Left ventricle myocardium inferior (tissue), 1 donor: ENCODE measurements at regions not wholly inside any gene's neighbourhood (a gene's known extent, or its start where the extent isn't known, plus 50 kb on each side); places are given as distances from the start of the nearest gene placed in this dataset.
A peak's percentile ranks its signal among the peaks of the same experiment; 100 is the strongest.

Experiments
- DNase-seq: peaks from one replicate; pipeline ENCODE4 v3.0.0-alpha.2; 2020
- H3K27ac ChIP-seq: fragments of 200-600 bp; replicated peaks from 2 replicates; pipeline ENCODE4 v1.8.0; 2021
- H3K27me3 ChIP-seq: fragments of 200-600 bp; 2 replicates; pipeline ENCODE4 v1.8.0; 2021; ENCODE audit warnings: low read depth
- H3K36me3 ChIP-seq: fragments of 200-600 bp; 2 replicates; pipeline ENCODE4 v1.8.0; 2021
- H3K4me1 ChIP-seq: fragments of 200-600 bp; 2 replicates; pipeline ENCODE4 v1.8.0; 2021
- H3K4me3 ChIP-seq: fragments of 200-600 bp; 2 replicates; pipeline ENCODE4 v1.8.0; 2021; ENCODE audit warnings: mild to moderate bottlenecking, moderate library complexity
- H3K9me3 ChIP-seq: fragments of 200-600 bp; replicated peaks from 2 replicates; pipeline ENCODE4 v1.8.0; 2021
- intact Hi-C: fragments of 100-400 bp; cut with micrococcal nuclease; formaldehyde crosslinking; loops from one replicate; pipeline ENCODE4 v1.11.0; 2022
- TF ChIP-seq, protein P1 (sequence below): fragments of 200-600 bp; IDR thresholded peaks from 2 replicates; pipeline ENCODE4 v1.8.0; 2021; ENCODE audit warnings: antibody characterized with exemption, mild to moderate bottlenecking, borderline replicate concordance
- donor health status: DM: no; HTN: yes; CAD: no; lungs with severe emphysema.

DNA sequence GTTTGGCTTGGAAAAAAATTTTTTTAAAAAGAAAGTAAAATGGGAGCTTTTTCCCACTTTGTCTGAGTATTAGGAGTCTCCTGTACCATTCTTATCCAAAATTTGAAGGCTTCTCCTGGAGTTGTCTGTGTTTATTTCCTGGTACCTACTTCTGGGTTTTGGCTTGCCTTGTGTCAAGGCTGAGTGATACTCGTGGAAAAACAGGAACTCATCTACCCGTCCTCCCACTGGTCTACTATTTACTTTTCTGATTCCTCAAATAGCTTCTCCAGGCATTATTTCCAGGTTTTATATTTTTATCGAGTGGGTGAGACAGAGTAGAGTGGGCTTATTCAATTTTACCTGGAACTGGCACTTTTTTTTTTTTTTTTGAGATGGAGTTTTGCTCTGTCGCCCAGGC is 99.4 kb downstream of the RMI1 start:
- no peak for DNase-seq
- TF ChIP-seq, protein P1, sequence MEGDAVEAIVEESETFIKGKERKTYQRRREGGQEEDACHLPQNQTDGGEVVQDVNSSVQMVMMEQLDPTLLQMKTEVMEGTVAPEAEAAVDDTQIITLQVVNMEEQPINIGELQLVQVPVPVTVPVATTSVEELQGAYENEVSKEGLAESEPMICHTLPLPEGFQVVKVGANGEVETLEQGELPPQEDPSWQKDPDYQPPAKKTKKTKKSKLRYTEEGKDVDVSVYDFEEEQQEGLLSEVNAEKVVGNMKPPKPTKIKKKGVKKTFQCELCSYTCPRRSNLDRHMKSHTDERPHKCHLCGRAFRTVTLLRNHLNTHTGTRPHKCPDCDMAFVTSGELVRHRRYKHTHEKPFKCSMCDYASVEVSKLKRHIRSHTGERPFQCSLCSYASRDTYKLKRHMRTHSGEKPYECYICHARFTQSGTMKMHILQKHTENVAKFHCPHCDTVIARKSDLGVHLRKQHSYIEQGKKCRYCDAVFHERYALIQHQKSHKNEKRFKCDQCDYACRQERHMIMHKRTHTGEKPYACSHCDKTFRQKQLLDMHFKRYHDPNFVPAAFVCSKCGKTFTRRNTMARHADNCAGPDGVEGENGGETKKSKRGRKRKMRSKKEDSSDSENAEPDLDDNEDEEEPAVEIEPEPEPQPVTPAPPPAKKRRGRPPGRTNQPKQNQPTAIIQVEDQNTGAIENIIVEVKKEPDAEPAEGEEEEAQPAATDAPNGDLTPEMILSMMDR: no peak
- Histone ChIP-seq H3K27ac (no peak overlapping the region), H3K4me1 (peaks cover 8% of the 10 kb centered on the region), H3K27me3 (no peaks in the 10 kb centered on the region), H3K4me3 (no peak overlapping the region), H3K9me3 (no peaks in the 10 kb centered on the region), H3K36me3 (no peaks in the 10 kb centered on the region)
- intact Hi-C loops: no loop called here

DNA sequence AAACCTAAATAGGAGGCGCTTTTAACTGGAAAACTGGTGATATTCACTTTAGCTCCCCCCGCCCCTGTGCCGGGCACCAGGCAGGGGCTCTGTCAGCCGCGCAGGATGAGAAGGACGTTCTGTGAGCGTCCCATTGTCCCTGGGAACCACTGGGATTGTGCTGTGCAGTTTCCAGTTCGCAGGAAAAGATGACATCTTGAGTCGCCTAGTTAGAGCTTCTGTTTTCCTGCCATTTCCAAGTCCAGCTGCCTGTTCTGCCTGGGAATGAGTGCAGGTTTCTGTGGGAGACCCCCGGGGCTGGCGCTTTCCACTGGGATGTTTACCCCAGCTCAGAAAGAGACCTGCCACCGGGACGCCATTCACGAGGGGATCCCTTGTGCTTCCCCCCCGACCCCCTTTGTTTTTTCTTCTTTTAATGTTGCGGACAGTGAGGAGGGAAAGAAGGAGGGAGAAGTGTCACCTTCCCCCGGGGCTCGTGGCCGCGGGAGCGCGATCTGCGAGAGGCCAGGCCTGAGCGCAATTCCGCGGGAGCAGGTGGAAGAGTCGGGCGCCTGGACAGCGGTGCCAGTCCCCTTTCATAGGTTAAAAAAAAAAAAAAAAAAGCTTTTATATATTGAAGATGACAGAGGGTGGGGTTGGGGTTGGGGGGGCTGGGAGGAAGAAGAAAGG is 121.5 kb downstream of the RMI1 start:
- peak overlapping the region; percentile 18 for H3K4me3 ChIP-seq
- intact Hi-C loops: no loop called here
- H3K9me3 ChIP-seq: no peaks in the 10 kb centered on the region
- H3K27me3 ChIP-seq: peaks cover 18% of the 10 kb centered on the region
- peaks cover 11% of the 10 kb centered on the region for H3K4me1 ChIP-seq
- no peaks in the 10 kb centered on the region for H3K36me3 ChIP-seq
- no peak for DNase-seq
- no peak overlapping the region for H3K27ac ChIP-seq
- TF ChIP-seq, protein P1: no peak

DNA sequence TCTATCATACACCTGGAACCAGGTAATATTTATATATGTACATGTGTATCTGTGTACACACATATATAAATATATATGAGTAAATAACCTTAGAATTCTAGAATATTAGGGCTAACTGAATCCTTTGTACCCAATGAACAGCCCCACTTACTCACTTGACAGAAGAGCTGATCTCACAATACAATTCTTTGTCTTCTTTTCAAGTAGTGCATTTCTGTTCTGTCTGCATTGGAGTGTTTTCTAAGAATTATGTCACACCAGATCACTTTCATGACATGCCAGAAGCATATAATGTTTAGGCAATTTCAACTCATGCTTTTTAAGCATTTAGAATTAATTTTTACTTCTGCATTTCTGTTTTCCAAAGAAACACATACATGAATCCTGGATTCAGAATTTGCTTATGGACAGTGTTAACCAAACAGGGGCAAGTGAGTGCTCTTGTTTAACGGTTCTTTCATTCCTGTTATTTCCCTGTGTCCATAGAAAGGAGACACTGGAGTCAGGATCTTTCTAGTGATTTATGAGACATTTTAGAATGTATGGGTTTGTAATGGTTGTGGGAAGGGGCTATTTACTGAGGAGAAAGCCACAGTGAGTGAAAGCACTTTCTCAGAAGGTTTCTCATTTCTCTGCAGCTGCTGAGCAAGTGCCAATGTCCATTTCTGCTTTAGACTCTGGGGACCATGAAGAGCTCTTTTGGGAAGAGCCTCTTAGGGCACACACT is 123.2 kb downstream of the RMI1 start:
- Histone ChIP-seq H3K4me3 (no peak overlapping the region), H3K4me1 (peaks cover 15% of the 10 kb centered on the region), H3K27me3 (peaks cover 18% of the 10 kb centered on the region), H3K9me3 (no peaks in the 10 kb centered on the region), H3K36me3 (no peaks in the 10 kb centered on the region), H3K27ac (no peak overlapping the region)
- intact Hi-C loops: no loop called here
- TF ChIP-seq, protein P1: no peak
- DNase-seq: no peak

DNA sequence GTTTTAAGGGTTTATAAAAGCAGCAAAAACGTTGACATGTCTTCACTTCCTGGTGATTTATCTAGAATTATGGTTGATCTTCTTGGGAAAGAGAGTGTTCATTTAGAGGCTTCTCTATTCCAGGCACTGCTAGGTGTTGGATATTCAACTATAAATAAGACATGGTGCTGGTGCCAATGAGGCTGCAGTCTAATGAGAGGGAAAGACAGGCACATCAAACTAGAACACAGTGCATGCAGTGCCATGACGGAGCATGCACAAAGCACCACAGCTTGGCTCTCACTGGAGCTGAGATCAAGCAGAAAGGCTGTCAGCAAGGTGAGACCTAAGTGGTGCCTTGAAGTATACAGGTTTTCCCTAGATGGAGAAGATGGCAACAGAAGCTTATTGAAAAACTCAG is 126.5 kb downstream of the RMI1 start:
- H3K4me1 ChIP-seq: peaks cover 15% of the 10 kb centered on the region
- intact Hi-C loops: no loop called here
- no peaks in the 10 kb centered on the region for H3K36me3 ChIP-seq
- H3K27me3 ChIP-seq: peaks cover 8% of the 10 kb centered on the region
- H3K4me3 ChIP-seq: no peak overlapping the region
- H3K9me3 ChIP-seq: no peaks in the 10 kb centered on the region
- H3K27ac ChIP-seq: no peak overlapping the region
- TF ChIP-seq, protein P1: no peak
- DNase-seq: no peak

DNA sequence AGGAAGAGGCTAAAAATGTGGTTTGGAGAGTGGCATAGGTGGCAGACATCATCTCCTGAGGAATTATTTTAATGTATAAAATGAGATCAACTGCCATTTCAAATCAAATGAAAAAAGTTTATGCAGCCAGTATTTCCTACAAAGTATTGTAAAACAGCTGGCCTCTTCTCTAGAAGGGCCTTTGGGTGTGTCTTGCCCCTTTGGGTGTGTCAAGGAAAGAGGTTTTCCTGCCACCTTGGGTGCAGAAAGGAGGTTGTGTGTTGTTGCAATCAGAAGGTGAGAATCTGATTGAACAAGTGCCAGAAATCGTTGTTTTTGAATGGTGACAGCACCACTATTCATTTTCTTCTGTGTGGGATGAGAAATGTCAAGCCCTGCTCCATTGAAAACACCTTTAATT is 127.4 kb downstream of the RMI1 start:
- no peaks in the 10 kb centered on the region for H3K36me3 ChIP-seq
- no peaks in the 10 kb centered on the region for H3K27me3 ChIP-seq
- H3K9me3 ChIP-seq: peaks cover 5% of the 10 kb centered on the region
- intact Hi-C loops: no loop called here
- no peak overlapping the region for H3K27ac ChIP-seq
- DNase-seq: no peak
- TF ChIP-seq, protein P1: no peak
- H3K4me3 ChIP-seq: no peak overlapping the region
- peaks cover 9% of the 10 kb centered on the region for H3K4me1 ChIP-seq
